GM18508 (cell line): ENCODE measurements at regions not wholly inside any gene's neighbourhood (a gene's known extent, or its start where the extent isn't known, plus 50 kb on each side); places are given as distances from the start of the nearest gene placed in this dataset.
"Not testable (repeated sequence)": the region's sequence is repeated elsewhere in the genome, so short reads cannot be mapped to it uniquely, and the experiment has no call there.

Experiments used
- ATAC-seq: cut with Tn5 transposase; IDR thresholded peaks from one replicate; pipeline ENCODE4 v1.9.1; 2021; ENCODE audit warnings: moderate number of reproducible peaks; ENCODE audit not compliant: insufficient read depth, unreplicated experiment

DNA sequence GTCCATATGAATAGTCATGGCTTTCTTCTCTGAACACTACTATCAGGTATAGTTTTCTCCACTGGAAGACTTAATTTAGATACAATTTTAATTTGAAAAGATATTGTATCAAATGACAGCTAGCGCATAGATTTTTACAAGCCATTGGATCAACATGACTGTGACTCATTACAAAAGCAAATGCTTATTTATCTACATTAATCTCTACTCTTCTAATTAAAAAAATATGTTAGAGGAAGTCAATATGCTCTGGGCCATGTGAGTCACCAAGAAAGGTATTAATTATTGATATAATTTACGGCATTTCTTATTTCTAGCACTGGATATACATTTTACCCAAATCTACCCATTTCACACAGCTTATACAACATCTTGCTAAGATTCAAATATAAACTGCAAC, 800.3 kb upstream of the GBE1 start:
- ATAC-seq: no peak

- ATAC-seq: no peak
Observed at GRCh38 chr3:82558081-82558480, 796.6 kb upstream of the GBE1 start.

GRCh38 chr3:82556113-82556512, 794.7 kb upstream of the GBE1 start:
- ATAC-seq: no peak

- not testable (repeated sequence) for ATAC-seq
Observed at GRCh38 chr3:82542556-82542955, 781.1 kb upstream of the GBE1 start.

GRCh38 chr3:82521657-82522056, 760.2 kb upstream of the GBE1 start:
- ATAC-seq: no peak

DNA sequence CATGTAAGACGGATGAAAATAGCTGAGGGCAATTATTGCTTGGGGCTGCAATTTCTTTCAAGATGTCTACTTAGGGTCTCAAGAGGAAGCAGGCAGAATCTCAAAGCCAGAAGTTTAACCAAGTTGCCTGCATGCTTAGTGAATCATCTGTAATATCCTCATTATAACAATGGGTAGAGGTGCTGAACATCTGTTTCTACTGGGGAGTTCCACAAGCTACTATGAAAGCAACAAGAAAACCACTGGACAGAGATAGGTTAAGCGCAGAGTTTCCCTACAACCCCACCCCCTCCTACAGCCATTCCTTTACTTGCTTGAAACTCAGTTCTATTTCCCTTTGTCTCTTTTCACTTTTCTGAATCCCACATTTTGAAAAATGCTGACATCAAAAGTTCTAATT, 759.4 kb upstream of the GBE1 start:
- ATAC-seq: no peak

- no peak for ATAC-seq
Observed at GRCh38 chr3:82509951-82510603, 748.6 kb upstream of the GBE1 start.

- ATAC-seq: no peak
Observed at GRCh38 chr3:82509106-82509842, 747.8 kb upstream of the GBE1 start.

- no peak for ATAC-seq
Observed at GRCh38 chr3:82506204-82506603, 744.8 kb upstream of the GBE1 start.

GRCh38 chr3:82505079-82505756, 743.8 kb upstream of the GBE1 start:
- ATAC-seq: no peak

DNA sequence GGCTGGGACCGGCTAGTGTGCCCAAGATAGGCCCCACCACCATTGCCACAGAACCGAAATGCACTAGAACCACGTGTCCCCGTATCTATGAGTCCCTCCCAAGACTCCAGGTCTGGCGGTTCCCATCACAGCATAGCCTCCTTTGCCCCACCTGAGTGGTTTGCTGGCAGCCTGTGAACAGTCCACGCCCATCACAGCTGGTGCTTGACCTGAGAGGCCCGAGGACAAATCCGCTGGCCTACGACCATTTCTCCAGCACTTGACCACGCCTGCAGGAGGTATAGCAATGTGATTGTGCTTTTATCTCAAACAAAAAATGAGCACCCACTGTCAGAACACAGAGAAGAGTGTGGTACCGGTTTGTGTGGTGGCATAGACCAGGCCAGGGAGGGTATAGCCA, 736.7 kb upstream of the GBE1 start:
- no peak for ATAC-seq

- ATAC-seq: no peak
Observed at GRCh38 chr3:82496890-82497560, 735.6 kb upstream of the GBE1 start.

DNA sequence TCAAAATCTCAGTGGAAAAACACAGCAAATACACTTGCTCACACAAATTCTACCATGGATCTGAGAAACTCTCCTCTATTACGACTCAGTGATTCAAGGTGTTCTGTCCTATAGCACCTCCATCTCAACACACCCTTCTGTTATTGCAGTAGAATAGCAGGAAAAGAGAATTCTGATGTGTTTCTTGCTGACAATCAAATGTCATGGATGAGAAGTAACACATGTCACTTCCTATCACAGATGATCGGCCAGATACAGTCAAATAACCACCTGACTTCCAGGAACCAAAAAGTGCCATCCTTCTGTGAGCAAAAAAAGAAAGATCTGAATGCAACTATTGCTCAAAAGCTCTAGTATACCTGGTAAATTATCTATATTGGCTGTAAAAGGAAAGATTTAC, 734.2 kb upstream of the GBE1 start:
- no peak for ATAC-seq

GRCh38 chr3:82494977-82495489, 733.6 kb upstream of the GBE1 start:
- no peak for ATAC-seq

GRCh38 chr3:82493858-82494257, 732.4 kb upstream of the GBE1 start:
- no peak for ATAC-seq

DNA sequence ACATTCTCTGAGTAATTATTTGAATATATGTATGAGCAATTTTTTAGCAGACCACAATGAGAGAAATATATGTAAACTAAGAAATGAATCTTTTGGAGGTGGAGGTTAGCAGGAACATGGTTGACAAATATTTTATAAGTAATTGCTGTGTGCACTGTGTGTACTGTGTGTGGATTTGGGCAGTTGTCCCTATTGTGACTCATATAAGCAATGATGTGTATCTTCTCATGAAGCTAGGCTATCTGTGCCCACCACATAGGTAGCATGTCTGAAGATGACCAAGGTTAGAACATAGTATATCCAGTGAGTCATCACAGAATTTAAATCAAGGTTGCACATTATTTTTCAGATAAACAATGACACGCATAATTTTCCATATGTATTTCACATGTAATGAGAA, 713.9 kb upstream of the GBE1 start:
- ATAC-seq: no peak

DNA sequence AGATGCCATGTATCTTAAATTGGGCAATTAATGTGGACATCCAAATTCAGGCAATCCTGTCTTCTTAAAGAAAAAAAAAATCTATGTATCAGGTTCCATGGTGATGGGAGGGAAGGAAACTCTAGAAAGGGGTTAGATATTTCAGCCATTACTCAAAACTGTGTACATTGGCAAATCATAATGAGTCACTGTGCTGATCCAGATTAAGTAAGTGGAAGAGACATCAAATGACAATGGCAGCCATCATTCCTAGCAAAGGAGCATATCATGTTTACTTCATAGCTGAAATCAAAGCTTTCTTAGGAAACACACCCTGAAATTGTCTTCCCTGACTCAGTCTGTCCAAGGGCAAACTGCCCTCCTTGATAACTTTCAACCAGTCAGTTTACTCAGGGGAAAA, 713.3 kb upstream of the GBE1 start:
- ATAC-seq: no peak

GRCh38 chr3:82473864-82474541, 712.6 kb upstream of the GBE1 start:
- ATAC-seq: no peak

DNA sequence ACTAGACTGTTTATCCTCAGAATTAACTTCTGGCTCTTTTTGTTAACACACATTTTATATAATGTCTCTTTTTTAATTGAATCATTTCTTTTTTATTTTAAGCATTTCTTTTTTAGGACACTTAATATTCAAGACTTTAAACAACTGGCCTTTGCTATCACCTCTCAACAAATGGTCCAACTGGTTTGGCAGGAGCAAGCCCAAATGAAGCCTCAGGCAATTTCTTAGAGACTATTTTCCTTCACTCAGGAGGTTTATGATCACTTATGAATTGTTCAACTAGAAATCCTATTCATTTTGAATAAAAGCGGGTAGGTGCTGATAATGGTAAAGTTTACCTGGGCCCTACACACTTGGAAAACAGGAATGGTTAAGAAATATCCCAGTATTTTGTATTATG, 705.6 kb upstream of the GBE1 start:
- no peak for ATAC-seq

DNA sequence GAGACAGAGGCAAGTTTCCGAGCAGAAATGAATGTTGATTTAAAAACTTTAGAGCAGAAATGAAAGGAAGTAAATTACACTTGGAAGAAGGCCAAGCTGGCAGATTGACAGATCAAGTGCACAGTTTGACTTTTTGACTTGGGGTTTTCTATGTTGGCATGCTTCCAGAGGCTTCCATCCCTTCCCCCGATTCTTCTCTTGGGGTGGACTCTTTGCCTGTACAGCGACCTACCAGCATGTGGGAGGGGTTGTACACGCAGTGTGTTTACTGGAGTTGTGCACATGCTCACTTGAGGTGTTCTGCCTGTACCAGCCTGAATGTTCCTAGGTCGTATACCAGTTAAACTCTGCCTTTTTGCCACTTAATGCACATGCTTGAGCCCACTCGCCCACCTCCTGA, 701.5 kb upstream of the GBE1 start:
- ATAC-seq: no peak
